ENCODE measurements at regions not wholly inside any gene's neighbourhood (a gene's known extent, or its start where the extent isn't known, plus 50 kb on each side); places are given as distances from the start of the nearest gene placed in this dataset.
"Not testable (repeated sequence)": the region's sequence is repeated elsewhere in the genome, so short reads cannot be mapped to it uniquely, and the experiment has no call there.

DNA sequence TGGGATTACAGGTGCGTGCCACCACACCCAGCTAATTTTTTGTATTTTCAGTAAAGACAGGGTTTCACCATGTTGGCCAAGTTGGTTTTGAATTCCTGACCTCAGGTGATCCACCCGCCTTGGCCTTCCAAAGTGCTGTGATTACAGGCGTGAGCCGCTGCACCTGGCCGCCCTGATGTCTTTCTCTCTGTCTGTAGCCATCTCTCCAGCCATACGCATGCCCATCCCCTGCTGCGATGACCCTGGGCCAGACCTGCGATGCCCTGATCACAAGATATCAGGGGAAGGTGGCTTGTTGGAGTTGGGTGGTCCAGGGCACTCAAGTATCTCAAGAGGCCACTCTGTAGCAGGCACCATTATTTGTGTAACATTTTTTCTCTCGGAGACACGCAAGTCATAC is 54.4 kb upstream of the RBFOX2 start:
- H3F3A ChIP-seq (ENCODE audit: low read length, unreplicated experiment) = no peaks in the 10 kb centered on the region
- no peaks in the 10 kb centered on the region for H3K79me2 ChIP-seq (ENCODE audit: low read length)
- TF ChIP-seq, protein P1, sequence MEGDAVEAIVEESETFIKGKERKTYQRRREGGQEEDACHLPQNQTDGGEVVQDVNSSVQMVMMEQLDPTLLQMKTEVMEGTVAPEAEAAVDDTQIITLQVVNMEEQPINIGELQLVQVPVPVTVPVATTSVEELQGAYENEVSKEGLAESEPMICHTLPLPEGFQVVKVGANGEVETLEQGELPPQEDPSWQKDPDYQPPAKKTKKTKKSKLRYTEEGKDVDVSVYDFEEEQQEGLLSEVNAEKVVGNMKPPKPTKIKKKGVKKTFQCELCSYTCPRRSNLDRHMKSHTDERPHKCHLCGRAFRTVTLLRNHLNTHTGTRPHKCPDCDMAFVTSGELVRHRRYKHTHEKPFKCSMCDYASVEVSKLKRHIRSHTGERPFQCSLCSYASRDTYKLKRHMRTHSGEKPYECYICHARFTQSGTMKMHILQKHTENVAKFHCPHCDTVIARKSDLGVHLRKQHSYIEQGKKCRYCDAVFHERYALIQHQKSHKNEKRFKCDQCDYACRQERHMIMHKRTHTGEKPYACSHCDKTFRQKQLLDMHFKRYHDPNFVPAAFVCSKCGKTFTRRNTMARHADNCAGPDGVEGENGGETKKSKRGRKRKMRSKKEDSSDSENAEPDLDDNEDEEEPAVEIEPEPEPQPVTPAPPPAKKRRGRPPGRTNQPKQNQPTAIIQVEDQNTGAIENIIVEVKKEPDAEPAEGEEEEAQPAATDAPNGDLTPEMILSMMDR (conservative IDR thresholded peaks at IDR 0.05; ENCODE audit: low read depth, low read length) = no peak
- TF ChIP-seq EZH2 (IDR thresholded peaks at IDR 0.05; ENCODE audit: low read length, unreplicated experiment) (no peak), EZH2phosphoT487 (IDR thresholded peaks at IDR 0.05; ENCODE audit: borderline replicate concordance, low read length) (no peak)
- no peaks in the 10 kb centered on the region for H3K4me1 ChIP-seq (ENCODE audit: insufficient read depth, low read length)
- intact Hi-C loops (cut with micrococcal nuclease) = no loop called here
- BruUV-seq (replicated peaks) = no TSS peak
- H4K20me1 ChIP-seq (ENCODE audit: low read length) = no peaks in the 10 kb centered on the region
- no peaks in the 10 kb centered on the region for H3K9me3 ChIP-seq (ENCODE audit: low read length)
- no peak overlapping the region for H2AFZ ChIP-seq (ENCODE audit: low read length)
- no peaks in the 10 kb centered on the region for H3K9me2 ChIP-seq (replicated peaks; ENCODE audit: low read length)
- no peaks in the 10 kb centered on the region for H3K36me3 ChIP-seq (ENCODE audit: low read depth, low read length)
- CTCF ChIA-PET = no interaction called here
- DNase-seq (no peak), ATAC-seq (no peak)
- POLR2A ChIA-PET (ENCODE audit: unreplicated experiment) = no interaction called here
- no peak overlapping the region for H3K9ac ChIP-seq (ENCODE audit: low read length)
- H3K4me2 ChIP-seq (ENCODE audit: low read length) = no peak overlapping the region
- H3K27me3 ChIP-seq (ENCODE audit: low read length) = no peaks in the 10 kb centered on the region
- no peak overlapping the region for H3K4me3 ChIP-seq (ENCODE audit: low read length)
- H3K27ac ChIP-seq (ENCODE audit: low read length) = no peak overlapping the region

DNA sequence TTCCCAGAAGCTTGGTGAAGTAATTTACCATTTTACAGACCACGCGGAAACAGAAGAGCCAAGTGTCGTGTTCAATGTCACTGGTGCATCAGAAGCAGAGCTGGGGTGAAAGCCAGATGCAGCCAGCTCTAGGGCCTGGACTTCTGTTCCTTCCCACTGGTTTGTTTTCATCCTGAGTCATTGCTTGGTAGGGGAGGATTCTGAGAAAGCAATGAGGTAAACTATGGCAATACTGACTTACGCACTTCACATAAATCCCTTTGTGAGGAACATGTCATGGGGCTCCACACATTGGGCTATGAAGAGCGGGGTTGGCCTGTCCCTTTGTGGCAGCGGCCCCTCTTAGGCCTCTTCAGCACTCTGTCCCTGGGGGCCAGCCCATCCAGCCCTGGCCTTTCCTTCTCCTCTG is 52.4 kb upstream of the RBFOX2 start:
- Histone ChIP-seq H3K4me2 (ENCODE audit: low read length) (no peak overlapping the region), H3K27ac (ENCODE audit: low read length) (no peak overlapping the region), H3K9me2 (replicated peaks; ENCODE audit: low read length) (no peaks in the 10 kb centered on the region), H3K36me3 (ENCODE audit: low read depth, low read length) (no peaks in the 10 kb centered on the region), H3K9ac (ENCODE audit: low read length) (no peak overlapping the region), H2AFZ (ENCODE audit: low read length) (no peak overlapping the region), H3K9me3 (ENCODE audit: low read length) (no peaks in the 10 kb centered on the region), H4K20me1 (ENCODE audit: low read length) (no peaks in the 10 kb centered on the region), H3K79me2 (ENCODE audit: low read length) (no peaks in the 10 kb centered on the region), H3K27me3 (ENCODE audit: low read length) (no peaks in the 10 kb centered on the region), H3K4me3 (ENCODE audit: low read length) (no peak overlapping the region), H3K4me1 (ENCODE audit: insufficient read depth, low read length) (no peaks in the 10 kb centered on the region), H3F3A (ENCODE audit: low read length, unreplicated experiment) (no peaks in the 10 kb centered on the region)
- no TSS peak for BruUV-seq (replicated peaks)
- TF ChIP-seq EZH2phosphoT487 (IDR thresholded peaks at IDR 0.05; ENCODE audit: borderline replicate concordance, low read length) (no peak), EZH2 (IDR thresholded peaks at IDR 0.05; ENCODE audit: low read length, unreplicated experiment) (no peak)
- TF ChIP-seq, protein P1 (conservative IDR thresholded peaks at IDR 0.05; ENCODE audit: low read depth, low read length) = no peak
- CTCF ChIA-PET = no interaction called here
- POLR2A ChIA-PET (ENCODE audit: unreplicated experiment) = no interaction called here
- ATAC-seq (no peak), DNase-seq (no peak)
- intact Hi-C loops (cut with micrococcal nuclease) = no loop called here

DNA sequence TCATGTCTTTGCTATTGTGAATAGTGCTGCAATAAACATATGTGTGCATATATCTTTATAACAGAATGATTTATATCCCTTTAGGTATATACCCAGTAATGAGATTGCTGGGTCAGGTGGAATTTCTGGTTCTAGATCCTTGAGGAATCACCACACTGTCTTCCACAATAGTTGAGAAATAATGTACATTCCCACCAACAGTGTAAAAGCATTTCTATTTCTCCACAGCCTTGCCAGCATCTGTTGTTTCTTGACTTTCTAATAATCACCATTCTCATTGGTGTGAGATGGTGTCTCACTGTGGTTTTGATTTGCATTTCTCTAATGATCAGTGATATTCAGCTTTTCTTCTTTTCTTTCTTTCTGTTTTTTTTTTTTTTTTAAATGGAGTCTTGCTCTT is 51.7 kb upstream of the RBFOX2 start:
- H3K4me1 ChIP-seq (ENCODE audit: insufficient read depth, low read length); BruUV-seq (replicated peaks); H3K27me3 ChIP-seq (ENCODE audit: low read length); H3K79me2 ChIP-seq (ENCODE audit: low read length); POLR2A ChIA-PET (ENCODE audit: unreplicated experiment); CTCF ChIA-PET; H2AFZ ChIP-seq (ENCODE audit: low read length); H3K4me3 ChIP-seq (ENCODE audit: low read length); H3F3A ChIP-seq (ENCODE audit: low read length, unreplicated experiment); ATAC-seq; H4K20me1 ChIP-seq (ENCODE audit: low read length); intact Hi-C loops (cut with micrococcal nuclease); H3K4me2 ChIP-seq (ENCODE audit: low read length); H3K9me2 ChIP-seq (replicated peaks; ENCODE audit: low read length); H3K9ac ChIP-seq (ENCODE audit: low read length); H3K9me3 ChIP-seq (ENCODE audit: low read length); H3K27ac ChIP-seq (ENCODE audit: low read length); DNase-seq; H3K36me3 ChIP-seq (ENCODE audit: low read depth, low read length): not testable (repeated sequence)
